Astrocyte of the cerebellum (primary cell): ENCODE measurements at regions not wholly inside any gene's neighbourhood (a gene's known extent, or its start where the extent isn't known, plus 50 kb on each side); places are given as distances from the start of the nearest gene placed in this dataset.

ENCODE experiments used
- DNase-seq: peaks from one replicate; pipeline ENCODE4 v3.0.0-alpha.2; 2011; ENCODE audit warnings: low read depth
- H3K4me3 ChIP-seq: 2 replicates; pipeline ENCODE4 v1.5.1; 2011; ENCODE audit warnings: mild to moderate bottlenecking, low read depth, low read length, moderate library complexity
- CTCF ChIP-seq: IDR thresholded peaks from 2 replicates; pipeline ENCODE4 v1.5.1; 2012; ENCODE audit warnings: low read length, low read depth, moderate library complexity, mild to moderate bottlenecking; ENCODE audit errors: missing control alignments
- in situ Hi-C: cut with HindIII; loops from 2 replicates; pipeline ENCODE4 v1.10.0; 2017; ENCODE audit warnings: low sequenced_read_pairs

DNA sequence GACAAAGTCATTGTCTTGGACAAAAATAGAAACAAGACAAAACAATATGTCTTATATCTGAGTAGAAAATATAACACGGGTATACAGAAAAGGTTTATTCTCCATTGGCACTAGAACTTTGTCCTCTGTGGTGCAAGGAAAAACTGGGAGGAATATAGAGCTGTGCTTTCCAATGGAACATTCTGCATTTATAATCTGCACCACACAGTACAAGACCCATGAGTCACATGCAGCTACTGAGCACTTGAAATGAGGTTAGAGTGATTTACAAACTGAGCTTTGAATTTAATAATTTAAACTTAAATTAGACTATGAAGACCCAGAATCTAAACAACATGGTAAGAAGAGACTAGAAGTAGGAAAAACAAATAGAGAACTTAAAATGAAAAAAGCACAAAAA is 86.1 kb downstream of the RAP2A start:
- in situ Hi-C loops = no loop called here
- DNase-seq = no peak
- TF ChIP-seq CTCF = no peak
- no peak overlapping the region for H3K4me3 ChIP-seq

GRCh38 chr13:97520866-97521265 is 86.9 kb downstream of the RAP2A start:
- in situ Hi-C loops = no loop called here
- DNase-seq = no peak
- no peak for TF ChIP-seq CTCF
- no peak overlapping the region for H3K4me3 ChIP-seq

- in situ Hi-C loops = no loop called here
- TF ChIP-seq CTCF = no peak
- no peak overlapping the region for H3K4me3 ChIP-seq
- no peak for DNase-seq
Measured at GRCh38 chr13:97521726-97522125, 87.8 kb downstream of the RAP2A start.

- TF ChIP-seq CTCF = no peak
- in situ Hi-C loops = no loop called here
- H3K4me3 ChIP-seq = no peak overlapping the region
- no peak for DNase-seq
Measured at GRCh38 chr13:97522243-97522642, 88.3 kb downstream of the RAP2A start.

DNA sequence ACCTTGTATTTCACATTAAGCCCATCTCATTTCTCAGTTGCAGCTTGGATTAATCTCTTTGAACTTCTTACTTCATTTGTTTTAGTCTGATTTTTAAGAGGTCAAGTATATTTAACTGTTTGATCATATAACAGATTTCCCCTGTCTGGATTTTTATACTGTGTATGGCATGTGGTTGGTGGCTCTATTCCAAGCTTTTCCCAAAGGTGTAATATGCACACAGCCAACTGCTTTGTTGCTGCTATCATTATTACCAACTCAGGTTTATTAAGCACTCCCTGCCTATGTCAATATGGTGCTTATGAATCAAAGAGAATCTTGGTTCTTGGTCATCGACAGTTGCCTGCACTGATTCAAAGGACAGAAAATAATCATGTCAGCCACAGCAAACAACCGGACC is 92.6 kb downstream of the RAP2A start:
- in situ Hi-C loops = no loop called here
- DNase-seq = no peak
- no peak for TF ChIP-seq CTCF
- H3K4me3 ChIP-seq = no peak overlapping the region

- H3K4me3 ChIP-seq = no peak overlapping the region
- no peak for TF ChIP-seq CTCF
- DNase-seq = no peak
- in situ Hi-C loops = no loop called here
Measured at GRCh38 chr13:97528518-97528917, 94.5 kb downstream of the RAP2A start.

GRCh38 chr13:97534540-97534939 is 100.6 kb downstream of the RAP2A start:
- in situ Hi-C loops = no loop called here
- DNase-seq = no peak
- no peak for TF ChIP-seq CTCF
- no peak overlapping the region for H3K4me3 ChIP-seq
